ENCODE measurements at regions not wholly inside any gene's neighbourhood (a gene's known extent, or its start where the extent isn't known, plus 50 kb on each side); places are given as distances from the start of the nearest gene placed in this dataset.

DNA sequence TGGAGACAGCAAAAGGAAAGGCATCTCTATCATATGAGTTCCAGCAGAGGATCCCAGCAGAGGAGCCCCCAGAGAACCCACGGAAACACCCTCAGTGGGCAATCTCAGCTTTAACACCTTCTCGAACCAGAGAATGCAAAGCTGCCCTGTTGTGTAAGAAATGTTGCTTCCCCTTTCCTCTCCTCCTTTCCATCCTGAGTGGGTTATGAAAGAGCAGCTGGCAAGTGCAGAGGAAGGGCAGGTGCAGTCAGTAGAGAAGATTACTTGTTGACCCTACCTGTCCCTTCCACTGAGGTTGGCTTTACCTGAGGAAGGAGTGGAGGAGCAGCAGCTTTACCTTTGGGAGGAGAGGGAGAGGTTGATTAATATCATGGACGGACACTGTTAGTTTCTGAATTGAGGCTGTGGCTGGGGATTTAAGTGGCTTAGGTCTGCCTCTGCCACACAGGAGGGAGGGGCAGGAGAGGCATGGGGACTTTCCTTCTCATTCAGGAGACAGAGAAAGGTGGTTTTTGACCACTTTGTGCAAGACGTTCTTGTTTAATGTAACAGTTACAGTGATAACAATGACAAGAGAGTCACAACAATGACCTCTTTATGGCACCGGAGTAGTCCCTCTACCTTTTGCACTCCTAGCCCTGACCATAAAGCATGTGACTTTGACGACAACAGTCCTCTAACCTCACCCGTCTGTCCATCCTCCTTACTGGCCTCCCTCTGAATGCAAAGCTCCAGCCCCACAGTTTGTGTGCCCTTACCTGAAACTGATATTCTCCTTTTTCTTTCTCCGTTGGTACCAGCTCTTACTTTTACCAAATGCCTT, 254.8 kb downstream of the NSG2 start:
- TF ChIP-seq POLR2A (IDR thresholded peaks at IDR 0.05; ENCODE audit: low read depth, low read length) (no peak), TAF1 (IDR thresholded peaks at IDR 0.05; ENCODE audit: low read depth, low read length) (no peak), POLR2AphosphoS5 (IDR thresholded peaks at IDR 0.05; ENCODE audit: low read depth, low read length) (no peak), PAX5 (IDR thresholded peaks at IDR 0.05; ENCODE audit: insufficient read depth, low read length, severe bottlenecking) (no peak), POU2F2 (IDR thresholded peaks at IDR 0.05; ENCODE audit: low read depth, low read length) (no peak), SPI1 (IDR thresholded peaks at IDR 0.05; ENCODE audit: low read depth, low read length) (no peak)

All from GM12891 (cell line).